OCI-LY1 (cell line): ENCODE measurements at regions not wholly inside any gene's neighbourhood (a gene's known extent, or its start where the extent isn't known, plus 50 kb on each side); places are given as distances from the start of the nearest gene placed in this dataset.

Source experiments
- CTCF ChIP-seq: fragments of 200-600 bp; sonication (generic), shearing (Covaris generic); IDR thresholded peaks from 2 replicates; pipeline ENCODE4 v1.5.1; 2017; ENCODE audit warnings: mild to moderate bottlenecking, antibody characterized with exemption, low read length, moderate library complexity, mixed read lengths
- EZH2 ChIP-seq: fragments of 200-600 bp; sonication (generic), shearing (Covaris generic); IDR thresholded peaks from 2 replicates; pipeline ENCODE4 v1.8.0; 2017; ENCODE audit warnings: borderline replicate concordance, mixed run types, mild to moderate bottlenecking, antibody characterized with exemption, low read length, moderate library complexity, mixed read lengths

GRCh38 chr21:35510957-35511695 lies 462.0 kb upstream of the RUNX1 start:
- TF ChIP-seq CTCF (no peak), EZH2 (no peak)
